ENCODE measurements at regions not wholly inside any gene's neighbourhood (a gene's known extent, or its start where the extent isn't known, plus 50 kb on each side); places are given as distances from the start of the nearest gene placed in this dataset.

GRCh38 chr7:97422046-97422445, 304.5 kb downstream of the SDHAF3 start:
- no peak for TF ChIP-seq EZH2phosphoT487 (IDR thresholded peaks at IDR 0.05; ENCODE audit: low read depth, severe bottlenecking, unreplicated experiment)
- TF ChIP-seq CTCF (IDR thresholded peaks at IDR 0.05; ENCODE audit: poor library complexity) = no peak

All from hepatocyte (in vitro differentiated cells).